SU-DHL-6 (cell line): ENCODE measurements at regions not wholly inside any gene's neighbourhood (a gene's known extent, or its start where the extent isn't known, plus 50 kb on each side); places are given as distances from the start of the nearest gene placed in this dataset.
"Not testable (repeated sequence)": the region's sequence is repeated elsewhere in the genome, so short reads cannot be mapped to it uniquely, and the experiment has no call there.

Experiments used
- H2AFZ ChIP-seq: fragments of 200-600 bp; sonication (generic); 2 replicates; pipeline ENCODE4 v1.6.1; 2014; ENCODE audit warnings: low read depth, mild to moderate bottlenecking, moderate library complexity, mixed read lengths, antibody characterized with exemption, low read length; ENCODE audit not compliant: severe bottlenecking
- H3F3A ChIP-seq: fragments of 200-600 bp; shearing (Covaris generic); 2 replicates; pipeline ENCODE4 v1.6.0; 2016; ENCODE audit warnings: antibody characterized with exemption, mild to moderate bottlenecking; ENCODE audit not compliant: insufficient read depth
- H3K27ac ChIP-seq: fragments of 200-600 bp; sonication (generic); 2 replicates; pipeline ENCODE4 v1.5.1; 2016; ENCODE audit warnings: low read depth, mild to moderate bottlenecking, low read length, moderate library complexity, mixed read lengths
- H3K27me3 ChIP-seq: fragments of 200-600 bp; sonication (generic), shearing (Covaris generic); 2 replicates; pipeline ENCODE4 v1.6.0; 2014; ENCODE audit warnings: mild to moderate bottlenecking, low read length
- H3K36me3 ChIP-seq: fragments of 200-600 bp; sonication (generic); 2 replicates; pipeline ENCODE4 v1.6.1; 2014; ENCODE audit warnings: mild to moderate bottlenecking, low read length, mixed read lengths
- H3K4me2 ChIP-seq: fragments of 300-600, 200-600 bp; shearing (Covaris generic), sonication (generic); 2 replicates; pipeline ENCODE4 v1.6.0; 2014; ENCODE audit warnings: low read length, low read depth, mild to moderate bottlenecking; ENCODE audit not compliant: poor library complexity, severe bottlenecking
- H3K4me3 ChIP-seq: fragments of 200-600 bp; sonication (generic); 2 replicates; pipeline ENCODE4 v1.5.1; 2014; ENCODE audit warnings: antibody characterized with exemption, low read length, mild to moderate bottlenecking, mixed read lengths; ENCODE audit not compliant: insufficient read depth, poor library complexity, severe bottlenecking
- H3K79me2 ChIP-seq: fragments of 200-600 bp; sonication (generic); 2 replicates; pipeline ENCODE4 v1.6.1; 2014; ENCODE audit warnings: mild to moderate bottlenecking, low read length, moderate library complexity; ENCODE audit not compliant: insufficient read depth
- H3K9ac ChIP-seq: fragments of 200-600 bp; sonication (generic); 2 replicates; pipeline ENCODE4 v1.7.0; 2014; ENCODE audit warnings: mild to moderate bottlenecking, low read length
- H3K9me2 ChIP-seq: fragments of 200-600 bp; sonication (generic); replicated peaks from 2 replicates; pipeline ENCODE4 v1.6.1; 2014; ENCODE audit warnings: low read length; ENCODE audit not compliant: insufficient read depth
- H3K9me3 ChIP-seq: fragments of 200-600 bp; sonication (generic); 2 replicates; pipeline ENCODE4 v1.6.1; 2014; ENCODE audit warnings: low read length, mixed read lengths; ENCODE audit not compliant: insufficient read depth
- H4K20me1 ChIP-seq: fragments of 200-600 bp; sonication (generic); 2 replicates; pipeline ENCODE4 v1.6.1; 2014; ENCODE audit warnings: low read depth, mild to moderate bottlenecking, antibody characterized with exemption, low read length, moderate library complexity, mixed read lengths
- EZH2phosphoT487 ChIP-seq: fragments of 200-600 bp; sonication (generic), shearing (Covaris generic); conservative IDR thresholded peaks from 2 replicates; pipeline ENCODE4 v1.6.1; 2018; ENCODE audit warnings: mild to moderate bottlenecking, antibody characterized with exemption, low read length, moderate library complexity, mixed read lengths
- TF ChIP-seq, protein P1 (sequence below): fragments of 200-600 bp; sonication (generic); IDR thresholded peaks from one replicate; pipeline ENCODE4 v1.5.1; 2017; ENCODE audit warnings: antibody characterized with exemption, mild to moderate bottlenecking, low read length, moderate library complexity; ENCODE audit not compliant: insufficient read depth, poor library complexity, severe bottlenecking

DNA sequence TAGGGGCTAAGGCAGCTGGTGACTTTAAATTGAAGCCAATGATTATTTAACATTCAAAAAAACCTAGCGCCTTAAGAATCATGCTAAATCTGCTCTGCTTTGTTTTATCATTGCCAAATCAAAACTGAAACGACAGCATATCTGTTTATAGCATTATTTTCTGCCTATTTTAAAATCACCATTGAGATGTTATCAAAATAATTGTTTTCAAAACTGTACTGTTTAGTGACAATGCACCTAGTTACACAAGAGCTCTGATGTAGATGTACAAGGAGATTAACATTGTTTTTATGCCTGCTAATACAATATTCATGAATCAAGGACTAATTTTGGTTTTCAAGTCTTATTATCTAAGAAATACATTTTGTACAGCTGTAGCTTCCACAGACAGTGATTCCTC, 1521.3 kb downstream of the AMY1C start:
- Histone ChIP-seq H3K27ac (no peak overlapping the region), H3K27me3 (no peaks in the 10 kb centered on the region), H3K79me2 (no peaks in the 10 kb centered on the region), H3K9ac (no peak overlapping the region), H3K4me3 (no peak overlapping the region), H3K36me3 (no peaks in the 10 kb centered on the region), H3K9me2 (no peaks in the 10 kb centered on the region), H2AFZ (peak overlapping the region; percentile 82), H3F3A (no peaks in the 10 kb centered on the region), H3K9me3 (no peaks in the 10 kb centered on the region), H4K20me1 (no peaks in the 10 kb centered on the region), H3K4me2 (no peak overlapping the region)
- TF ChIP-seq, protein P1, sequence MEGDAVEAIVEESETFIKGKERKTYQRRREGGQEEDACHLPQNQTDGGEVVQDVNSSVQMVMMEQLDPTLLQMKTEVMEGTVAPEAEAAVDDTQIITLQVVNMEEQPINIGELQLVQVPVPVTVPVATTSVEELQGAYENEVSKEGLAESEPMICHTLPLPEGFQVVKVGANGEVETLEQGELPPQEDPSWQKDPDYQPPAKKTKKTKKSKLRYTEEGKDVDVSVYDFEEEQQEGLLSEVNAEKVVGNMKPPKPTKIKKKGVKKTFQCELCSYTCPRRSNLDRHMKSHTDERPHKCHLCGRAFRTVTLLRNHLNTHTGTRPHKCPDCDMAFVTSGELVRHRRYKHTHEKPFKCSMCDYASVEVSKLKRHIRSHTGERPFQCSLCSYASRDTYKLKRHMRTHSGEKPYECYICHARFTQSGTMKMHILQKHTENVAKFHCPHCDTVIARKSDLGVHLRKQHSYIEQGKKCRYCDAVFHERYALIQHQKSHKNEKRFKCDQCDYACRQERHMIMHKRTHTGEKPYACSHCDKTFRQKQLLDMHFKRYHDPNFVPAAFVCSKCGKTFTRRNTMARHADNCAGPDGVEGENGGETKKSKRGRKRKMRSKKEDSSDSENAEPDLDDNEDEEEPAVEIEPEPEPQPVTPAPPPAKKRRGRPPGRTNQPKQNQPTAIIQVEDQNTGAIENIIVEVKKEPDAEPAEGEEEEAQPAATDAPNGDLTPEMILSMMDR: no peak
- no peak for TF ChIP-seq EZH2phosphoT487

DNA sequence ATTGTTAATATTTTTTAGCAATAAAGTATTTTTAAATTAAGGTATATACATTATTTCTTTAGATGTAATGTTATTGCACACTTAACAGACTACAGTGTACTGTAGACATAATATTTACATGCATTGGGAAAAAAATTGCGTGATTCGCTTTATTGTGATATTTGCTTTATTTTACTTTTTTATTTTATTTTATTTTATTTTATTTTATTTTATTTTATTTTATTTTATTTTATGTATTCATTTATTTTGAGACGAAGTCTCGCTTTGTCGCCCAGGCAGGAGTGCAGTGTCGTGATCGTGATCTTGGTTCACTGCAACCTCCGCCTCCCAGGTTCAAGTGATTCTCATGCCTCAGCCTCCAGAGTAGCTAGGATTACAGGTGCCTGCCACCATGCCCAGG, 1522.7 kb downstream of the AMY1C start:
- not testable (repeated sequence) for H3K36me3 ChIP-seq, H3K4me2 ChIP-seq, H3K9me2 ChIP-seq, H3F3A ChIP-seq, H3K27me3 ChIP-seq, H3K4me3 ChIP-seq, H3K9me3 ChIP-seq, H3K9ac ChIP-seq, H3K27ac ChIP-seq, H4K20me1 ChIP-seq, H2AFZ ChIP-seq, H3K79me2 ChIP-seq

DNA sequence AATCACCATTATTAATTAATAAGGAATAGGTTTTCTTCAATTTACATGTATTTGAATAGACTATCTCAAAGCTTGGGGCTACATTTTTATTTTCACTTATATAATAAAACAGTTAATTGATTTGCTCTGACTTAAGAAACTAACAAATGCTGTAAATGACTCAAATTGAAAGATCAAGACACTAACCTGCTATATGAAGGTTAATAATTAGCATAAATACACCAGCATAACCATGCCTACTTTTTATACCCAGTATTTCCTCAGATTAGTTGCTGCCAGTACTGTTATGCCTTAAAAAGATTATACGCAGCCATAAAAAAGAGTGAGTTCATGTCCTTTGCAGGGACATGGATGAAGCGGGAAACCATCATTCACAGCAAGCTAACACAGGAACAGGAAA, 1545.1 kb downstream of the AMY1C start:
- no peak for TF ChIP-seq EZH2phosphoT487
- TF ChIP-seq, protein P1: no peak
- Histone ChIP-seq H3K9ac (no peak overlapping the region), H3F3A (no peaks in the 10 kb centered on the region), H2AFZ (no peak overlapping the region), H3K9me3 (no peaks in the 10 kb centered on the region), H3K27ac (no peak overlapping the region), H3K4me3 (no peak overlapping the region), H3K9me2 (no peaks in the 10 kb centered on the region), H3K79me2 (no peaks in the 10 kb centered on the region), H4K20me1 (no peaks in the 10 kb centered on the region), H3K4me2 (no peak overlapping the region), H3K36me3 (no peaks in the 10 kb centered on the region), H3K27me3 (no peaks in the 10 kb centered on the region)

DNA sequence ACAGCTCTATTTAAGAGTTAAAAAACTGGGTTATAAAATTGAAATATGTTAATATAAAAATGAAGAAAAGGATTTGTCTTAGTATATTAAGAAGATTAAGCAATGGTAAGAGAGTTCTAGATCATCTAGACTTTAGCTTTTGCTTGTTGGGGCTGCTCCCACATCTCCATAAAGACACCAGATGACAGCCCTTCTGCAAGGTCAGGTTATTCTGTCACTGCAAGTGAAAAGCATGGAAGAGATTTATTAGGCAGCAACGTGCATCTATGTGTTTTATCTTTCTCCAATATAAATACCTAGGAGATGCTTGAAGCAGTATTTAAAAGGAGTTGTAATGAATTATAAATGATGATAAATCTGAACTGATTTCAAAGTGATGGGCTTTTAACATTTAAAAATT, 1560.4 kb downstream of the AMY1C start:
- Histone ChIP-seq H3K9me2 (no peaks in the 10 kb centered on the region), H3K4me3 (no peak overlapping the region), H3K27ac (no peak overlapping the region), H4K20me1 (no peaks in the 10 kb centered on the region), H2AFZ (no peak overlapping the region), H3K79me2 (no peaks in the 10 kb centered on the region), H3K9me3 (no peaks in the 10 kb centered on the region), H3K9ac (no peak overlapping the region), H3F3A (no peaks in the 10 kb centered on the region), H3K4me2 (no peak overlapping the region), H3K36me3 (no peaks in the 10 kb centered on the region), H3K27me3 (no peaks in the 10 kb centered on the region)
- TF ChIP-seq, protein P1: no peak
- TF ChIP-seq EZH2phosphoT487: no peak
